ENCODE measurements at regions not wholly inside any gene's neighbourhood (a gene's known extent, or its start where the extent isn't known, plus 50 kb on each side); places are given as distances from the start of the nearest gene placed in this dataset.

DNA sequence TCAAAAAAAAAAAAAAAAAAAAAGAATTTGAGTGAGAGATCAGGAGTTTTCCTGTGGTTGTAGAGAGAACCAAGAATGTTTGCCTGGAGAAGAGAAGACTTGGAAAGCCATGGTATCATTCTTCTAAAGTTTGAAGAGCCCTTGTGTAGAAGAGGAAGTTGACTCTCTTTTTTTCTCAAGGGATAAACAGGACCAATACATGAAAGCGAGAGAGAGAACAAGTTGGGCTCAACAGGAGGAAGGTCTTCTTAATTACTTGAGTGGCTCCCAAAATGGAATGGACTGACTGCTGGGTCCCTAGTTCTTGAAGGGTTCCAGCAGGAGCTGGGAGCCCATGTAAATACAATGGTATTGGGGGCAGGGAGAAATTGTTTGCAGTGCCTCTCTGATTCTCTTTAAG, 173.3 kb upstream of the ADO start:
- DNase-seq (ENCODE audit: low read depth) = no peak

DNA sequence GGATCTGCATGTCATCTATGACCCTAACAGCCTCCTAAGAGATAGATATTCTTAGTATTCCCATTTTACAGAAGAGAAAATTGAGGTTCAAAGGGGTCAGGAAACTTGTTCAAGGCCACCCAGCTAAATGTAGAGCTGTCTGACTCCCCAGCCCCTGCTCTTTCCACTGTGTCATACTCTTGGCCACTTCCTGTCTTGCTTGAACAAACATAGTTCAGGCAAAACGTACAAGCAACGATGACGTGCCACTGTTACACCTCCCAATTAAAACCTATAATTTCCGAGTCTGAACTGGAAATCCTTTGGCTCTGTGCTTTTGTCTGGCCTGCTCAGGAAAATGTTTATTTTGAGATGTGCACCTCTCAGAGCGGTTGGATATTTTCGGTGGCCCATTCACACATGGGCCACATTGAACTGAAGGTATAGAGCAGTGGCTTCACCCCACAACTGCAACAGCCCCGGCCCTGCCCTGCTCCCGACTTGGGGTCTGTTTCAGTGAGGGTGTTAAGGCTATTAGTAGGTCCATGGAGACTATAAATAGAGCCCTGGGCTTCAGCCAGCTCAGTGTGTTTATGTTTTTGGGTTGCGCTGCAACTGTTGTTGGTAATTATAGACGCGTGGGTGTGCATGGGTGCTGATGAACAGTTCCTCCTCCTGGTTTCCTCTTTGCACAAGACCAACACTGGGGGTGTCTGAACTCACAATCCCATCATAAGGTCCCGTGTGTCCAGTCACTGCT, 172.3 kb upstream of the ADO start:
- DNase-seq (ENCODE audit: low read depth) = no peak

DNA sequence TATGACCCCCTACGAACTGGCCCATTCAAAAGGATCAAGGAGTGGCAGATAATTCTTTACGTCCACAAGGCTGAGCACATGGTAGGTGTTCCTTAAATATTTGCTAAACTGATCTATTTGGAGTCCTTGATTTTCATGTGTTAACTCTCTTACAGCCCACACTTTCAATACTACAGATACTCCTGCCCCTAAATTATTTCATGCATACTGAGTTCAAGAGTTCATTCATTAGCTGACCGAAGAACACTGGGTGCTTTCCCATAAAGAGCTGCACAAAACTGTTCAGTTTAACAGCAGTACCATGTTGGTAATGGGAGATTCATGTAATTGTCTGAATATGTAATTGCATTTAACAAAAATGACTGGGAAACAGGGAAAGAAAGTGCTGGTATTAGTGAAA, 170.5 kb upstream of the ADO start:
- DNase-seq (ENCODE audit: low read depth) = no peak

- DNase-seq (ENCODE audit: low read depth) = no peak
Measured at GRCh38 chr10:62634576-62634975, 169.9 kb upstream of the ADO start.

GRCh38 chr10:62635127-62635526, 169.4 kb upstream of the ADO start:
- DNase-seq (ENCODE audit: low read depth) = no peak

DNA sequence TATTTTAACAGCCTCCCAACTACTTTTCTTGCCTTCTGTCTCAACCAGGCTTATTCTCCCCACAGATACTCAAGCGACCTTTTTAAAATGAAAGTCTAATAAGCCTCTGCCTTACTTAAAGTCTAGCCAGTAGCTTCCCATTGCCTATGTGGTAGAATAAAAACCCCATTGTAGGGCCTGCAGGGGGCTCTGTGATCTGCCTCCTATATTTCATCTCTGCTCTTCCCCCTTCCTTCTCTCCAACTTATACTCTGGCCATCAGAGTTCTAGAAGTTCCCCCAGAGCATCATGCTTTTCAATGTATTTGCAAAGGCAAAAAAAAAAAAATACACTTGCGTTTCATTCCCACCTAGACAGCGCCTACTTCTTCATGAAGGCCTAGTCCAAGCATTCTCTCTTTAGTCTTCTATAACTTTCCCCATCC, 167.7 kb upstream of the ADO start:
- no peak for DNase-seq (ENCODE audit: low read depth)

GRCh38 chr10:62637249-62638061, 167.1 kb upstream of the ADO start:
- DNase-seq (ENCODE audit: low read depth) = no peak

DNA sequence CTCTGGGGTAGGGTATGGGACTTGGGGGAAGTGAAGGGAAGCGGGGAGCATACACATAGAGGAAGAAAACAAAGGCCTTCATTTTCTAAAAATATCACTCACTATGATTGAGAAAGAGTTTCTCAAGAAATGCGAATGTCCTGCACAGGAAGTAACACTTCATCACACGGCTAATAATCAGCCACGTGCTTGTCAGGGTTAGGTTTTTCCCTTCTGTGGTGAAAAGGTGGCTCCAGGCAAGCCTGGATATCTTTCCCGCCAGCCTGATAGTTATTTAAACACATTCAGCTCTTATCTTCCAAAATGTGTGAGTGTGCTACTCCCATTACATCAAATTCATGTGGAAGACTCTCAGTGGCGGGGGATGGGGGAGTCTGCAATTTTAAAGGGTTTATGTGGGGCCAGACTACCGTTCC, 166.4 kb upstream of the ADO start:
- DNase-seq (ENCODE audit: low read depth) = no peak

GRCh38 chr10:62639144-62639543, 165.4 kb upstream of the ADO start:
- DNase-seq (ENCODE audit: low read depth) = no peak

- DNase-seq (ENCODE audit: low read depth) = no peak
Measured at GRCh38 chr10:62640411-62640810, 164.1 kb upstream of the ADO start.

DNA sequence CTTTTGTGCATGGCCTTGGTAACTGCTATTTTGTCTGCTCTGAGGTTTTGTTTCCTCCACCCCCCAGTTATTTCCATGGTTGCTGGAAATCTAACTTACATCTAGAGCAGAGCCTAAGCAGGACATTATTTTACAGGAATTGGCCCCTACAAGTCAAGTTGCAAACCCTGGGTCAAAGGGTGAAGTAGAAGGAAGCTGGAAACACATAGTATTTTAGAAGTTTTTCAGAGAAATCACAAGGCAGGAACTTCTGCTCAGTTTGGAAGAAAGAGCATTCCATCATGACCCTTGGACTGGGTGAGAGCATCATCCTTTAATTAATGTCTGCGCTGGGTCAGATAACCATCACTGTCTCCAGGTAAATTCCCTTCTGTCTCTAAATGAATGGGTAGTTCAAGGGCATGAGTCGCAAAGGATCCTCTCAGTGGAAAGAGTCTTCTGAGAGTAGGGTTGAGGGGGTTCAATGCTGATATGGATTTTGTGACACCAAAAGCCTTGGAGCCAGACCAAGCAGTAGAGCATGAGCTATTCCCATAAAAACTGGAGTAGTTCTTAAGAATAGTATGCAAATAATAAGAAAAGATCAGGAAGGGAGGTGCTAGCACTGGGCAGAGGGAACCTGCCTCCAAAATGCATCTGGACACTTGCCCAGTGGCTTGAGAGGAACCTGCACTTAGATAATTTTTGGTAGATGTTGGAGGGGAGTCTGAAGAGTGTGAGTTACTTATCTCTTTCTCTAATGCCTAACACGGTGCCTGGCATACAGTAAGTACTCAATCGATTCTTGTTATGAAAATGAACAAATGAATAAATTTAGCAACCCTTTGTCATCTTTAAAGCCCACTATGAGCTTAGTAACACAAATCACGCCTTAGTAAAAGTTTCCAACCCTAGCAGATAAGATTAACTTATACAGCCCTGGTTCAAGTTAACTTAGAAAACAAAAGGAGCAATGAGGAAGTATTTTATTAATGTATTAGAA, 160.6 kb upstream of the ADO start:
- no peak for DNase-seq (ENCODE audit: low read depth)

GRCh38 chr10:62647375-62648092, 157.0 kb upstream of the ADO start:
- DNase-seq (ENCODE audit: low read depth) = no peak

DNA sequence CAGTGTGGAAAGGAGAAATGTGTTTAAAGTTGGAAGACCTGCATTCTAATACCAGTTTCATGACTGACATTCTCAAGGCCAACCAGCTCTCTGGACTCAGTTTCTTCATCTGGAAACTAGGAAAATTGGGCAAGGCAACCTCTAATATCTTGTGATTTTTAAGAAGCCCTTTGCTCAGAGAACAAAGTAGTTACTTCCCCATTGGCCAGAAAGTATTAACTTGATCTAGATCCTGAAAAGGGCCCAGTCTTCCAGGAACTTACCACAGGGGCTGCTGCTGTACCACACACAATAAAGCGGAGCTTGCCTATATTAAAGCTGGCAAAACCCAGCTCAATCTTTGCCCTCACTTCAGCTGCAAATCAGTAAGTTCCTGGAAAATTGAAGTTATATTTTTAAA, 155.6 kb upstream of the ADO start:
- no peak for DNase-seq (ENCODE audit: low read depth)

- no peak for DNase-seq (ENCODE audit: low read depth)
Measured at GRCh38 chr10:62650411-62650810, 154.1 kb upstream of the ADO start.

- DNase-seq (ENCODE audit: low read depth) = no peak
Measured at GRCh38 chr10:62651341-62651740, 153.2 kb upstream of the ADO start.

GRCh38 chr10:62652114-62652513, 152.4 kb upstream of the ADO start:
- no peak for DNase-seq (ENCODE audit: low read depth)

DNA sequence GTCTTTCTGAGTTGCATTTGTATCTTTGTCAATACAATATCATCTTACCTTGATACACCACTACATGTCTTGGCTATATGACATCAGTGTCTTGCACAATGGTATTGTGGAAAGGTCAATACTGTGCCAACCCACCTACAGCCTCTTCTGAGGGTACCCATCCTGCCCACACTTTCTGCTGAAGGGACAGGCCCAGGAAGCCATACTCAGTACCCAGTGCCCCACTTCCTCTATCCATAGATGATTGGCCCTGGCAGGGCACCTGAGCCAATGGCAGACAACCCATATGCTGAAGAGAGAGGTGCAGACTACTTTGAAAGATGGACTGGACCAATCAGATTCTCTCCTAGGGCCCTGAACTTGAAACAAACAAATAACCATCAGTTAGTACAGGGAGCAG, 152.0 kb upstream of the ADO start:
- DNase-seq (ENCODE audit: low read depth) = no peak

DNA sequence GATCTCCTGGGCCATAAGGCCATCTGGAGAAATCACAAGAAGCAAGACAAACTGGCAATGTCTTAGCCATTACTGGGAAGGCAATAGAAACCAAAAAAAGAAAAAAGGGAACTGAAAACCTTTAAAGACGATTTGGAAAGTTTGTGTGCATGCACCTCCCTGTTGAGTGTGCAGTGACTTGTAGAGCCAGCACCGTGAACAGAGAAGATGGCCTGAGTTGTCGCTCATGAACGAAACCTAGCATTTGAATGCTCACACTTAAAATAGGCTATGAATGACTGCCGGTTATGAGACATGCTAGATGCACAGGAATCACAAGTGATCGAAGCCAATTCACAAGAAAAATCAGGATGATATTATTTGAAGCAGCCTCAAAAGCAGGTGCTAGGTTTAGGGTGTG, 151.3 kb upstream of the ADO start:
- no peak for DNase-seq (ENCODE audit: low read depth)

DNA sequence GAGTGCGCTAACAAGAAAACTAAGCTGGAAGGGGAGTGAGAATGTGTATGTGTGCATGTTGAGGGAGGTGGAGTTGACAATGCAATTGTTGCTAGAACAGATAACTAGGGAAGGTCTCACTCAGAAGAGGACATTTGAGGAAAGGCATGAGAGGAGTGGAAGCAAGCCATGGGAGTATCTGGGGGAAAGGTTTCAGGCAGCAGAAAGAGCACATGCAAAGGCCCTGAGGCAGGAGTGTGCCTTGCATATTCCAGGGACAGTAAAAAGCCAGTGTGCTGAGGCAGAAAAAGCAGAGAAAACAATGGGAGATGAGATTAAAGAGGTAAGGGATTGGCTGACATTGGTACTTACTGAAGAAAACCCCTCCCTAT, 149.6 kb upstream of the ADO start:
- DNase-seq (ENCODE audit: low read depth) = no peak

DNA sequence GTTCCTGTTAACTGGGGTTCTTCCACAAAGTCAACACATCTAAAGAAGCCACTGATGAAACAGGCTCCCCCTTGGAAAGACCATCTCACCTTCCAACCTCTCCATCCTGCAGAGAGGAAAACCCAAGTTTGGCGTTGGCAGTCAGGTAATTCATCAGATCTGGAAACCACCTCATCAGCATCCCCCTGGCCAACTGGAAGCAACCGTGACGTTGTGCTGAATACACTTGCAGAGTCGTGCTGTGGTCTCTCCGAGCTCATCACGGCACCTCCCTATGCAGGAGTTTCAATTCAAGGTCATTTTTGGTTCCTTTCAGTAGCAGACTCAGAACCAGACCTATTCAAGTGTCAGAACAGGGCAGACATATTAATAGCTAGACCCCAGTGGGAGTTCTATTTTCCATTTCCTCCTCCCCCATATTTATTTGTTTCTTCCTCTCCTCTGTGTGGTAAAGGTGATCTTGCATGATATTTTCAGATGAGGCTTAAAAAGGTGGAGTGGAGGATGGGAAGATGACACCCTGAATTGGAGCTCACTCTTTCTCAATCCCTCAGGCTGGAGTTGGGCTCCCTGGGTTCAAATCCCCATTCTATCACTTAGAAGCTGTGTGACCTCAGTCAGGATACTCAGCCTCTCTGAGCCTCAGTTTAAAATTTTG, 149.1 kb upstream of the ADO start:
- DNase-seq (ENCODE audit: low read depth) = no peak

GRCh38 chr10:62657244-62657835, 147.2 kb upstream of the ADO start:
- no peak for DNase-seq (ENCODE audit: low read depth)
